ENCODE measurements at regions not wholly inside any gene's neighbourhood (a gene's known extent, or its start where the extent isn't known, plus 50 kb on each side); places are given as distances from the start of the nearest gene placed in this dataset.
A peak's percentile ranks its signal among the peaks of the same experiment; 100 is the strongest.

DNA sequence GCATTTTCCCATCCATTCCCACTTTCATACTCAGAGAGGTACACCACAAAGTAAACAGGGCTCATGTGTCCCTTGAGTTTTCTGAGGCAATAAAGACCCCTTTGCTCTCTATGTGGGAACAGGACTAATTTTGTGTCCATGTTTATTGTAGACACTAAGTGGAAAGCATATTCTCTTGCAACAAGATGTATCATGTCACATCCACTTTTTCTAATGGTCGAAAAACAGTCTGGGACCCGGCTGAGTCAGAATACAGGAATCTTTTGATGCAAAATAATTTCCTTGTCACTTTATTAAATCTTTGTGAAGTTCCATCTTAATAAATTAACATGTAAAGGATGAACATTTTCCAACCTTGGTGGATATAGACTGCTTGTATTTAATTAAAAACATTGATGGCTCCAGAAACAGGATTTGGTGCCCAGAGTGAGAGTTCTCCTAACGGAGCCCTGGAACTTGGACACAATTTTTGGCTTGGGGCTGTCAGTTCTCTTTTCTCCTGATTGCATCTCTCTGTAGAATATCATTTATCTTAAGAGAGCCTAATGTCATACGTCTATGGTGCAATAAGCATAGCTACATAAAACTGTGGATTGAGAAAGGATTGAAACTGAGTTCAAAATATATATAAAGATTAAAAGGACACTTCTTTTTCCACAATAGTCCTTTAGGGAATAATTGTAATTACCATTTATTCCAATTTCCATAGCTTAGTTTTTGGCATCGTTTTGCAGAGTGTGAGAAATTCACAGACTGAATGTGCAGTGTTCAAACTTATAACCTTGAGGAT, 1116.7 kb upstream of the SEMA6A start:
- TF ChIP-seq, protein P1, sequence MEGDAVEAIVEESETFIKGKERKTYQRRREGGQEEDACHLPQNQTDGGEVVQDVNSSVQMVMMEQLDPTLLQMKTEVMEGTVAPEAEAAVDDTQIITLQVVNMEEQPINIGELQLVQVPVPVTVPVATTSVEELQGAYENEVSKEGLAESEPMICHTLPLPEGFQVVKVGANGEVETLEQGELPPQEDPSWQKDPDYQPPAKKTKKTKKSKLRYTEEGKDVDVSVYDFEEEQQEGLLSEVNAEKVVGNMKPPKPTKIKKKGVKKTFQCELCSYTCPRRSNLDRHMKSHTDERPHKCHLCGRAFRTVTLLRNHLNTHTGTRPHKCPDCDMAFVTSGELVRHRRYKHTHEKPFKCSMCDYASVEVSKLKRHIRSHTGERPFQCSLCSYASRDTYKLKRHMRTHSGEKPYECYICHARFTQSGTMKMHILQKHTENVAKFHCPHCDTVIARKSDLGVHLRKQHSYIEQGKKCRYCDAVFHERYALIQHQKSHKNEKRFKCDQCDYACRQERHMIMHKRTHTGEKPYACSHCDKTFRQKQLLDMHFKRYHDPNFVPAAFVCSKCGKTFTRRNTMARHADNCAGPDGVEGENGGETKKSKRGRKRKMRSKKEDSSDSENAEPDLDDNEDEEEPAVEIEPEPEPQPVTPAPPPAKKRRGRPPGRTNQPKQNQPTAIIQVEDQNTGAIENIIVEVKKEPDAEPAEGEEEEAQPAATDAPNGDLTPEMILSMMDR (conservative IDR thresholded peaks at IDR 0.05; ENCODE audit: low read depth, low read length), result no peak
- no peak for DNase-seq (ENCODE audit: low read depth)
- no peak overlapping the region for H3K4me3 ChIP-seq (ENCODE audit: low read length)

DNA sequence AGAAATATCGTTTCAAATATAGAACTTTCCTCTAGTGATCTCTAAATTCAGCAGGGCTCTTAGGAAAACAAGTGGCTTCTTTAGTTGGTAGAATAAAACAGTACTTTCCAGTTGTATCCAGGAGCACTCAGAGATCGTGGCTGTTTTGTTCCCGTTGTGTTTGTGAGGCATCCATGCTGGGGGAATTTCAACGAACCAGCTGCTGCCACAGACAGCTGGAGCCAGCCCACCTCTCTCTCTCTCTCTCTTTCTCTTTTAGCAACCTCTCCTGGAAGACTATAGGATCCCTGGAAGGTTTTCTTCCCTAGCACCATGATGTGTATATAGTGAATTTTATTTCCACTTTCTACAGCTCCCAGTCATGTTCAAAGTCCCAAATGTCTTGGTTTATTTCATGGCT, 1116.0 kb upstream of the SEMA6A start:
- DNase-seq (ENCODE audit: low read depth), result no peak
- H3K4me3 ChIP-seq (ENCODE audit: low read length), result no peak overlapping the region
- TF ChIP-seq, protein P1 (conservative IDR thresholded peaks at IDR 0.05; ENCODE audit: low read depth, low read length), result no peak

DNA sequence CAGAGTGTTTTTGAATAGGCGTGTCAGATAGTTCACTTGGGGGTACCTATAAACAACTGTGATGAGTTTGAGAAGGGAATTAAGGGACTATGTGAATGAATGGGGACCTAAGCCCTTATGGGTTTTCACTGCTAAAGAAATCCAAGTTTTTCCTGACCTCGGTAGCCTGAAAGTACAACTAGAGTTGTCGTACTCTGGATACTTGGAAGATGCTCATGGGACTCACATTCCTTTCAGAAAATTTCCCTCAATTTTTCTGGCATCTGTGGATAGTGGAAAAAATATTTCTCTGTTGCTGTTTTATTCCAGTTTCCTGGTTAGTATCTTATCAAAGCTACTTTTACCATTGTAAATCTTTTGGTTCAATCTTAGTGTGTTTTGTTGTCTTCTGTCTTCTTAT, 1112.3 kb upstream of the SEMA6A start:
- TF ChIP-seq, protein P1 (conservative IDR thresholded peaks at IDR 0.05; ENCODE audit: low read depth, low read length), result no peak

DNA sequence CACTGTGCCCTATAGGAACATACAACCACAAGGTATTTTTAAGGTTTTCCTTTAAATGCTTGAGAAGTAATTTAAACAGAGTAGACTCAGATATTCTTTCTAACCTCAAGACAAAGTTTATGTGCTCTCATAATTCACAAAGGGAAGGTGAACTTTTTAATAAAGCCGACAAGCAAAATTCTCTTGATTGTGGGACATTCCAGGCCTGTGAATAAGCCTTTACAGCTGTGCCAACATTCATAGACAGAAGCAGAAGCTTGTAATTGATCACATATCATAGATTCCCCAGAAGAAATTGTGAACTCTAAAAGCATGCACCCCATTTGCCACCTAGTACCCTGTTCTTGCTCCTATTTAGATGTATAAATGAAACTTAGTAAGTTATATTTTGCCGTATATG, 1107.8 kb upstream of the SEMA6A start:
- TF ChIP-seq, protein P1 (conservative IDR thresholded peaks at IDR 0.05; ENCODE audit: low read depth, low read length), result no peak
- peak; percentile 34 for DNase-seq (ENCODE audit: low read depth)
- no peak overlapping the region for H3K4me3 ChIP-seq (ENCODE audit: low read length)

More for the DNA sequence above, 1112.3 kb upstream of the SEMA6A start:
- no peak for DNase-seq (ENCODE audit: low read depth)
- no peak overlapping the region for H3K4me3 ChIP-seq (ENCODE audit: low read length)

DNA sequence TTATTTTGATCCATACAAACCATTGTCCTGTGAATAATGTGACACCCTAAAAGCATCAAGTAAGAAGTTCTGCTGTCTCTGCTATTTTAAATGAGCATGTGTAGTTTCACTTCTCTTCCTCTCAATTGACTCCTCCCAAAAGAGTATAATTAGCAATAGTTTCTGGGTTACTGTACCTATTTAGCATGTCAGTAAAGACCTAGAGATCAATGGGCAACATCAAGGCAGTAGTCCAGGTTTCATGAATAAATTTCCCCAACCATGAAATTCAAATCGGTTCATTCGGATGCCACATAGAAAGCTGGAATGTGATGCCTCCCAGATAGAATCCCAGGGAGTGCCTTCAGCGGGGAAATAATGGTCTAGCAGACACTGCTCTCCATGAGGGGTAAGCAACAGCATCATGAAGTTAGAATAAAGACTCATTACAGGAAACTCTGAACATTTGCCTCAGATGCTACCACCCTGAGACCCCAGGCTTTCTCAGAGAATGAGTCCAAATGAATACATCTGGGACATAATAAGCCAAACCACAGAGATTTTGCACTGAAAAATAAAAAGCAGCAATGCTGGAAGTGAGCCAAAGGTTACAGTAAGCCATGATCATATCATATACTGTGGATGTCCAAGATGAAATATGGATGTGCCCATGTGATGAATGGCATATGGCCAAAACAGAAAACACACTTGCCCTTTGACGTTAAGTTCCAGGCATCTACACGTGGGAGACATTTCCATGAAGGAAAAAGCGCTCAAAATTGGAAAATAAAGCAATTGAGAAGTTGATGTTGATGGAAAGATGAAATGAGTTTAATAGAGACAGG, 1107.0 kb upstream of the SEMA6A start:
- TF ChIP-seq, protein P1 (conservative IDR thresholded peaks at IDR 0.05; ENCODE audit: low read depth, low read length), result no peak
- no peak for DNase-seq (ENCODE audit: low read depth)
- H3K4me3 ChIP-seq (ENCODE audit: low read length), result no peak overlapping the region

DNA sequence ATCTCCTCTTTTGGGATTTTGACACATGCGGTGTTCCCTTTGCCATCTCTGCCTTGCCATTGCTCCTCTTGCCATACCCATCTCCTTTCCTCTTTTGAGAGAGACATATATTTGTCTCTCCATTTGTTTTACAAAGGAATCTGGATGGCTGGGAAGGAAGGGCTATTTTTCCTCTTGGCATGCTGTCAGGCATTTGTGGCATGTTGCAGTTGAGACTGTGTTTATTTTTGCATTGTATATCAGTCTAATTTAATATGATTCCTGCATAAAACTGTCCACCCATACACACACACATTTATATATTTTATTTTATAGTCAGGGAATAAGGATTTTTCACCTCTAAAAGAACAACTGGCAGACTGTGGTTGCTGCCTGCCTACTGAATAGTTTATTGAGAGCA, 1105.8 kb upstream of the SEMA6A start:
- no peak overlapping the region for H3K4me3 ChIP-seq (ENCODE audit: low read length)
- no peak for DNase-seq (ENCODE audit: low read depth)
- TF ChIP-seq, protein P1 (conservative IDR thresholded peaks at IDR 0.05; ENCODE audit: low read depth, low read length), result no peak
